ENCODE measurements at regions not wholly inside any gene's neighbourhood (a gene's known extent, or its start where the extent isn't known, plus 50 kb on each side); places are given as distances from the start of the nearest gene placed in this dataset.
"Not testable (repeated sequence)": the region's sequence is repeated elsewhere in the genome, so short reads cannot be mapped to it uniquely, and the experiment has no call there.

DNA sequence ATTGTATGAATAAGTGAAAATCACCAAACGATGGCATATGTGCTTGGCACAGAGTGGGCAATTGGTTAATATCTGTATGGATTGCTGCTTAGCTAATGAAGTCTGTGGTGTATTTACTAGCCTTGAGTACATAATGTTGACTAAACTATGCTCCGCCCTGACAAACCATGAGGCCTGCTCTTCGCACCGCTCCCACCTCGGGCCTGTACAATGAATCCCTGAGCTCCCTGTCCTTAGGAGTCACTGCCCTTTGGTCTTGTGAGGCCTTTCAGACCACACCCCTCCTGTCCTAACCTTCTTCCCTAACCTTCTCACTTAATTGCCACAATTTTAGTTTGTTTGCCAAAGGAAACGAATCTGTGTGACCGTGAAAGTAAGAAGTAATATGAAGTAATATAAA lies 193.2 kb downstream of the POTED start:
- not testable (repeated sequence) for H3K36me3 ChIP-seq (ENCODE audit: insufficient read depth, low read length); H2AFZ ChIP-seq (ENCODE audit: low read depth, low read length); H3K4me1 ChIP-seq (ENCODE audit: insufficient read depth, low read length); H3K4me3 ChIP-seq (ENCODE audit: low read length); H3K27me3 ChIP-seq (ENCODE audit: insufficient read depth, low read length); H3K9me3 ChIP-seq (ENCODE audit: low read length)
